ENCODE measurements at regions not wholly inside any gene's neighbourhood (a gene's known extent, or its start where the extent isn't known, plus 50 kb on each side); places are given as distances from the start of the nearest gene placed in this dataset.
"Not testable (repeated sequence)": the region's sequence is repeated elsewhere in the genome, so short reads cannot be mapped to it uniquely, and the experiment has no call there.

DNA sequence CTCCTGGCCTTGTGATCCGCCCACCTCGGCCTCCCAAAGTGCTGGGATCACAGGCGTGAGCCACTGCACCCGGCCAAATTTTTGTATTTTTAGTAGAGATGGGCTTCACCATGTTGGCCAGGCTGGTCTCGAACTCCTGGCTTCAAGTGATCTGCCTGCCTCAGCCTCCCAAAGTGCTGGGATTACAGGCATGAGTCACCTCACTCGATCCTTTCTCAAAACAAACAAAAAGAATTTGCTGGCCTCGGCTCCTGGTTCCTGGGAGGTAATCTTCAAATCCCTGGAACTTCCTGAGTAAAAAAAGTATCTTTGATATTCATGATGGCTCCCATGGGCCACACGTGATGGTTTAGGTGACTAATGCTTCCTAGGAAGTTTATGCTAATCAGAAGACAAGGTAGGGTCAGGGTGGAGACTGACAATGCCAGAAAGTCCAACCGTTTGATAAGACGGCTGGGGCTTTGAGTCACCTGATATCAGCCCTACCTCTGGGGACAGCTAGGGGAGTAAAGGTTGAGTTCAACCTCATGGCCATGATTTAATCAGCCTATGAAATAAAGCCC lies 113.1 kb upstream of the NEK6 start:
- not testable (repeated sequence) for TF ChIP-seq RARB (CRISPR knock-in tag; IDR thresholded peaks at IDR 0.05); OSR1 (CRISPR knock-in tag; IDR thresholded peaks at IDR 0.05); TOX (CRISPR knock-in tag; IDR thresholded peaks at IDR 0.05; ENCODE audit: borderline replicate concordance); TCF4 (CRISPR knock-in tag; IDR thresholded peaks at IDR 0.05; ENCODE audit: borderline replicate concordance); ESRRG (CRISPR knock-in tag; IDR thresholded peaks at IDR 0.05); ZFP30 (CRISPR knock-in tag; IDR thresholded peaks at IDR 0.05); ISL1 (CRISPR knock-in tag; IDR thresholded peaks at IDR 0.05); CSDC2 (CRISPR knock-in tag; IDR thresholded peaks at IDR 0.05); ZC3H10 (CRISPR knock-in tag; IDR thresholded peaks at IDR 0.05); PPARA (CRISPR knock-in tag; IDR thresholded peaks at IDR 0.05; ENCODE audit: borderline replicate concordance)
- TF ChIP-seq, protein P1, sequence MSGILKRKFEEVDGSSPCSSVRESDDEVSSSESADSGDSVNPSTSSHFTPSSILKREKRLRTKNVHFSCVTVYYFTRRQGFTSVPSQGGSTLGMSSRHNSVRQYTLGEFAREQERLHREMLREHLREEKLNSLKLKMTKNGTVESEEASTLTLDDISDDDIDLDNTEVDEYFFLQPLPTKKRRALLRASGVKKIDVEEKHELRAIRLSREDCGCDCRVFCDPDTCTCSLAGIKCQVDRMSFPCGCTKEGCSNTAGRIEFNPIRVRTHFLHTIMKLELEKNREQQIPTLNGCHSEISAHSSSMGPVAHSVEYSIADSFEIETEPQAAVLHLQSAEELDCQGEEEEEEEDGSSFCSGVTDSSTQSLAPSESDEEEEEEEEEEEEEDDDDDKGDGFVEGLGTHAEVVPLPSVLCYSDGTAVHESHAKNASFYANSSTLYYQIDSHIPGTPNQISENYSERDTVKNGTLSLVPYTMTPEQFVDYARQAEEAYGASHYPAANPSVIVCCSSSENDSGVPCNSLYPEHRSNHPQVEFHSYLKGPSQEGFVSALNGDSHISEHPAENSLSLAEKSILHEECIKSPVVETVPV (CRISPR knock-in tag; IDR thresholded peaks at IDR 0.05): not testable (repeated sequence)
- TF ChIP-seq, protein P2, sequence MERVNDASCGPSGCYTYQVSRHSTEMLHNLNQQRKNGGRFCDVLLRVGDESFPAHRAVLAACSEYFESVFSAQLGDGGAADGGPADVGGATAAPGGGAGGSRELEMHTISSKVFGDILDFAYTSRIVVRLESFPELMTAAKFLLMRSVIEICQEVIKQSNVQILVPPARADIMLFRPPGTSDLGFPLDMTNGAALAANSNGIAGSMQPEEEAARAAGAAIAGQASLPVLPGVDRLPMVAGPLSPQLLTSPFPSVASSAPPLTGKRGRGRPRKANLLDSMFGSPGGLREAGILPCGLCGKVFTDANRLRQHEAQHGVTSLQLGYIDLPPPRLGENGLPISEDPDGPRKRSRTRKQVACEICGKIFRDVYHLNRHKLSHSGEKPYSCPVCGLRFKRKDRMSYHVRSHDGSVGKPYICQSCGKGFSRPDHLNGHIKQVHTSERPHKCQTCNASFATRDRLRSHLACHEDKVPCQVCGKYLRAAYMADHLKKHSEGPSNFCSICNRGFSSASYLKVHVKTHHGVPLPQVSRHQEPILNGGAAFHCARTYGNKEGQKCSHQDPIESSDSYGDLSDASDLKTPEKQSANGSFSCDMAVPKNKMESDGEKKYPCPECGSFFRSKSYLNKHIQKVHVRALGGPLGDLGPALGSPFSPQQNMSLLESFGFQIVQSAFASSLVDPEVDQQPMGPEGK (CRISPR knock-in tag; IDR thresholded peaks at IDR 0.05; ENCODE audit: borderline replicate concordance): not testable (repeated sequence)
- TF ChIP-seq, protein P3, sequence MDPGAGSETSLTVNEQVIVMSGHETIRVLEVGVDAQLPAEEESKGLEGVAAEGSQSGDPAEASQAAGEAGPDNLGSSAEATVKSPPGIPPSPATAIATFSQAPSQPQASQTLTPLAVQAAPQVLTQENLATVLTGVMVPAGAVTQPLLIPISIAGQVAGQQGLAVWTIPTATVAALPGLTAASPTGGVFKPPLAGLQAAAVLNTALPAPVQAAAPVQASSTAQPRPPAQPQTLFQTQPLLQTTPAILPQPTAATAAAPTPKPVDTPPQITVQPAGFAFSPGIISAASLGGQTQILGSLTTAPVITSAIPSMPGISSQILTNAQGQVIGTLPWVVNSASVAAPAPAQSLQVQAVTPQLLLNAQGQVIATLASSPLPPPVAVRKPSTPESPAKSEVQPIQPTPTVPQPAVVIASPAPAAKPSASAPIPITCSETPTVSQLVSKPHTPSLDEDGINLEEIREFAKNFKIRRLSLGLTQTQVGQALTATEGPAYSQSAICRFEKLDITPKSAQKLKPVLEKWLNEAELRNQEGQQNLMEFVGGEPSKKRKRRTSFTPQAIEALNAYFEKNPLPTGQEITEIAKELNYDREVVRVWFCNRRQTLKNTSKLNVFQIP (CRISPR knock-in tag; IDR thresholded peaks at IDR 0.05; ENCODE audit: borderline replicate concordance, low read depth): not testable (repeated sequence)
